CD8-positive, alpha-beta memory T cell (primary cell): ENCODE measurements at regions not wholly inside any gene's neighbourhood (a gene's known extent, or its start where the extent isn't known, plus 50 kb on each side); places are given as distances from the start of the nearest gene placed in this dataset.

Source experiments
- CTCF ChIA-PET: fragments of 350-600 bp; sonication (Branson Sonifier 250); formaldehyde crosslinking; loops from one replicate; lab custom pipeline; 2021; ENCODE audit warnings: antibody characterized with exemption; lab: Charles Lee
- POLR2A ChIA-PET: fragments of 350-600 bp; sonication (Branson Sonifier 250); formaldehyde crosslinking; loops from one replicate; lab custom pipeline; 2021; ENCODE audit warnings: antibody characterized with exemption; lab: Charles Lee
- DNase-seq, 5 donors: peaks; one replicate each; pipeline versions ENCODE4 v3.0.0 to v3.0.0-alpha.2; 2020 to 2022; ENCODE audit warnings: mixed read lengths in 1 of 5
- H3K27ac ChIP-seq: one replicate; pipeline ENCODE4 v1.7.0; 2013; ENCODE audit warnings: low read depth, mild to moderate bottlenecking, low read length, moderate library complexity
- H3K27me3 ChIP-seq: 2 replicates; pipeline ENCODE4 v1.7.0; 2013; ENCODE audit warnings: low read length, mild to moderate bottlenecking; ENCODE audit not compliant: insufficient read depth, poor library complexity, severe bottlenecking
- H3K36me3 ChIP-seq: 2 replicates; pipeline ENCODE4 v1.7.0; 2013; ENCODE audit warnings: mild to moderate bottlenecking, low read length, moderate library complexity; ENCODE audit not compliant: insufficient read depth
- H3K4me1 ChIP-seq: 2 replicates; pipeline ENCODE4 v1.7.0; 2013; ENCODE audit warnings: mild to moderate bottlenecking, low read length, moderate library complexity; ENCODE audit not compliant: insufficient read depth
- H3K4me3 ChIP-seq: 2 replicates; pipeline ENCODE4 v1.7.0; 2013; ENCODE audit warnings: mild to moderate bottlenecking, low read length
- H3K9me3 ChIP-seq: 2 replicates; pipeline ENCODE4 v1.7.0; 2013; ENCODE audit warnings: mild to moderate bottlenecking, low read length
- H3K27ac Mint-ChIP-seq, 8 donors: one replicate each; pipeline ENCODE4 v1.8.0; 2020 to 2021; ENCODE audit warnings: mixed read lengths in 8 of 8, mild to moderate bottlenecking in 6 of 8, inconsistent platforms in 3 of 8, moderate library complexity in 3 of 8
- H3K27me3 Mint-ChIP-seq, 2 donors: one replicate each; pipeline ENCODE4 v1.8.0; 2020 to 2021; ENCODE audit warnings: mixed read lengths in 2 of 2, mild to moderate bottlenecking in 1 of 2, moderate library complexity in 1 of 2
- H3K36me3 Mint-ChIP-seq, 3 donors: one replicate each; pipeline ENCODE4 v1.8.0; 2020 to 2021; ENCODE audit warnings: mixed read lengths in 3 of 3, inconsistent platforms in 1 of 3, mild to moderate bottlenecking in 1 of 3
- H3K4me1 Mint-ChIP-seq, 3 donors: one replicate each; pipeline ENCODE4 v1.8.0; 2020 to 2021; ENCODE audit warnings: mixed read lengths in 3 of 3, inconsistent platforms in 1 of 3, mild to moderate bottlenecking in 1 of 3
- H3K4me3 Mint-ChIP-seq, 7 donors: one replicate each; pipeline ENCODE4 v1.8.0; 2020 to 2021; ENCODE audit warnings: mixed read lengths in 7 of 7, mild to moderate bottlenecking in 6 of 7, moderate library complexity in 4 of 7, inconsistent platforms in 2 of 7
- H3K9me3 Mint-ChIP-seq, 5 donors: one replicate each; pipeline ENCODE4 v1.8.0; 2020 to 2022; ENCODE audit warnings: mixed read lengths in 5 of 5, mild to moderate bottlenecking in 3 of 5, moderate library complexity in 2 of 5, inconsistent platforms in 1 of 5

DNA sequence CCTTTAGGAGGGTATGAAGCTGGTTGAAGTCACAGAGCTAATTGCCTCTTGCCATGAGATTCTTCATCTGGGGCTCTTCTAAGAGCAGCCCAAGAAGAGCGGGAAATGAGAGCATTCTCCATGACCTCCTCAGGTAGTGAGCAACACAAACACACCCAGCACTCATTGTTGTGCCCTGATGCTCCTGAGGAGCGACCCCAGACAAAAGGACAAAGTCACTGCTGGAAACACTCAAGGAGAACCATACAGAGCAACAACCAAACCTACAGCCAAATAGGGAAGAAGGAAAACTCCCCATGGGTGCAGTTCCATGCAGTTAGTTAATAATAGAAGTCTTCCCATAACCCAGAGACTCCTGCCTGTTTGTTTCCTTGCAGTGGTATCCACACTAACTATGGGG is 426.0 kb upstream of the CRIM1 start:
- H3K36me3 ChIP-seq = no peaks in the 10 kb centered on the region

GRCh38 chr2:35920061-35920460 is 435.5 kb upstream of the CRIM1 start:
- no peaks in the 10 kb centered on the region for H3K4me1 Mint-ChIP-seq
- H3K27ac ChIP-seq = no peak overlapping the region
- H3K4me1 ChIP-seq = no peaks in the 10 kb centered on the region
- peaks cover 2 to 8% of the 10 kb centered on the region in 2 donors for H3K27me3 Mint-ChIP-seq
- no peaks in the 10 kb centered on the region for H3K9me3 Mint-ChIP-seq
- no peak for DNase-seq
- no peaks in the 10 kb centered on the region for H3K27me3 ChIP-seq
- ChIA-PET CTCF (interaction anchor here (1.3 kb wide), 1 partner anchor 38 kb away, joined by 3 read pairs; no protein-coding TSS in a partner anchor), POLR2A (no interaction called here)
- H3K36me3 ChIP-seq = no peaks in the 10 kb centered on the region
- no peak overlapping the region for H3K4me3 Mint-ChIP-seq
- no peak overlapping the region for H3K4me3 ChIP-seq
- no peak overlapping the region for H3K27ac Mint-ChIP-seq
- no peaks in the 10 kb centered on the region for H3K36me3 Mint-ChIP-seq
- H3K9me3 ChIP-seq = no peaks in the 10 kb centered on the region

More for the DNA sequence above, 426.0 kb upstream of the CRIM1 start:
- no peaks in the 10 kb centered on the region for H3K4me1 ChIP-seq
- no peak overlapping the region for H3K4me3 ChIP-seq
- Mint-ChIP-seq H3K4me3 (no peak overlapping the region), H3K27ac (no peak overlapping the region), H3K4me1 (no peaks in the 10 kb centered on the region), H3K27me3 (peaks cover 2 to 18% of the 10 kb centered on the region in 2 donors), H3K36me3 (no peaks in the 10 kb centered on the region), H3K9me3 (peaks cover 0 to 4% (median 0%) of the 10 kb centered on the region in 5 donors)
- CTCF ChIA-PET = no interaction called here
- DNase-seq = no peak
- no peaks in the 10 kb centered on the region for H3K27me3 ChIP-seq
- H3K27ac ChIP-seq = no peak overlapping the region
- H3K9me3 ChIP-seq = no peaks in the 10 kb centered on the region
- POLR2A ChIA-PET = no interaction called here

DNA sequence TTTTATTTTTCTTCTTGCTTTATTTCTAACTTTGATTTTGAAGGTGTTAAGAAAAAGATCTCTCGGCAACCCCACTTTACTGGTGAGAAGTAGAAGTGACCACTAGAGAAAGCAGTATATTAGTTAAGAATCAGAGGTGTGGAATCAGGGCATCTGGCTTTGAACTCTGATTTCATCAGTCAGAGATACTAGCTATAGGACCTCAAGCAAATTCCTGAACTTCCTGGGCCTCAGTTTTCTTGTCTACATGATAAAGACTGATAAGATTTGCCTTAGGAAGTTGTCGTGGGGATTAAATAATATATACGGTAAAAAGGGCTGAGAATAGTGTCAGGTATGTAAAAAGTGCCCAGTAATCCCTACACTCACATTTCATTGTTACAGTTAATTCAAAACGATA is 440.3 kb upstream of the CRIM1 start:
- H3K27ac Mint-ChIP-seq = no peak overlapping the region
- Histone ChIP-seq H3K27me3 (no peaks in the 10 kb centered on the region), H3K4me3 (no peak overlapping the region), H3K27ac (no peak overlapping the region), H3K9me3 (no peaks in the 10 kb centered on the region), H3K36me3 (no peaks in the 10 kb centered on the region), H3K4me1 (no peaks in the 10 kb centered on the region)
- DNase-seq = no peak
- ChIA-PET CTCF (interaction anchor here (0.6 kb wide), 1 partner anchor 42 kb away, joined by 3 read pairs; no protein-coding TSS in a partner anchor), POLR2A (no interaction called here)
- H3K4me1 Mint-ChIP-seq = no peaks in the 10 kb centered on the region
- peaks cover 5 to 7% of the 10 kb centered on the region in 2 donors for H3K27me3 Mint-ChIP-seq
- no peak overlapping the region for H3K4me3 Mint-ChIP-seq
- no peaks in the 10 kb centered on the region for H3K36me3 Mint-ChIP-seq
- no peaks in the 10 kb centered on the region for H3K9me3 Mint-ChIP-seq

- H3K4me3 ChIP-seq = peak overlapping the region; percentile 8
- peaks cover 14 to 25% (median 24%) of the 10 kb centered on the region in 3 donors for H3K4me1 Mint-ChIP-seq
- peak overlapping the region in 7 of 8 donors; percentile 21 to 88 (median 61) for H3K27ac Mint-ChIP-seq
- no peaks in the 10 kb centered on the region for H3K9me3 Mint-ChIP-seq
- H3K4me3 Mint-ChIP-seq = peak overlapping the region; percentile 64 to 88 (median 85)
- no peak for DNase-seq
- no peaks in the 10 kb centered on the region for H3K9me3 ChIP-seq
- H3K27me3 ChIP-seq = no peaks in the 10 kb centered on the region
- H3K27me3 Mint-ChIP-seq = no peaks in the 10 kb centered on the region
- ChIA-PET CTCF (no interaction called here), POLR2A (no interaction called here)
- no peaks in the 10 kb centered on the region for H3K36me3 ChIP-seq
- H3K4me1 ChIP-seq = no peaks in the 10 kb centered on the region
- H3K27ac ChIP-seq = no peak overlapping the region
- peaks cover 0 to 3% (median 0%) of the 10 kb centered on the region in 3 donors for H3K36me3 Mint-ChIP-seq
These were observed 463.6 kb upstream of the CRIM1 start for GRCh38 chr2:35891936-35892335.

DNA sequence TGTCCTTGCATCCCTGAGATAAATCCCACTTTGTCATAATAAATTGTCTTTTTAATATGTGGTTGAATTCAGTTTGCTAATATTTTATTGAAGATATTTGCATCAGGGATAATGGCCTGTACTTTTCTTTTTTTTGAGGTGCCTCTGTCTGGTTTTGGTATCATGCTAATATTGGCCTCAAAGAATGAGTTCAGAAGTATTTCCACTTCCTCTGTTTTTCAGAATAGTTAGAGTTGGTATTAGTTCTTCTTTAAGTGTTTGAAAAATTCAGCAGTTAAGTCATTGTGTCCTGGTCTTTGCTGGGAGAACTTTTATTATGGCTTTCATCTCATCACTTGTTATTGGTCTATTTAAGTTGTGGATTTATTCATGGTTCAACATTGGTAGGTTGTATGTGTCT is 464.1 kb upstream of the CRIM1 start:
- no peaks in the 10 kb centered on the region for H3K27me3 ChIP-seq
- H3K4me3 ChIP-seq = no peak overlapping the region
- H3K9me3 ChIP-seq = no peaks in the 10 kb centered on the region
- no peaks in the 10 kb centered on the region for H3K4me1 ChIP-seq
- no peaks in the 10 kb centered on the region for H3K27me3 Mint-ChIP-seq
- H3K27ac Mint-ChIP-seq = peak overlapping the region in 3 of 8 donors; percentile 21 to 61 (median 30)
- ChIA-PET POLR2A (no interaction called here), CTCF (no interaction called here)
- peaks cover 0 to 3% (median 0%) of the 10 kb centered on the region in 3 donors for H3K36me3 Mint-ChIP-seq
- H3K4me1 Mint-ChIP-seq = peaks cover 14 to 25% (median 24%) of the 10 kb centered on the region in 3 donors
- H3K4me3 Mint-ChIP-seq = peak overlapping the region in 6 of 7 donors; percentile 67 to 88 (median 86)
- H3K36me3 ChIP-seq = no peaks in the 10 kb centered on the region
- no peak for DNase-seq
- H3K27ac ChIP-seq = no peak overlapping the region
- H3K9me3 Mint-ChIP-seq = no peaks in the 10 kb centered on the region

- no peak overlapping the region for H3K27ac ChIP-seq
- no peaks in the 10 kb centered on the region for H3K36me3 ChIP-seq
- no peaks in the 10 kb centered on the region for H3K9me3 Mint-ChIP-seq
- H3K27me3 Mint-ChIP-seq = no peaks in the 10 kb centered on the region
- H3K4me3 ChIP-seq = no peak overlapping the region
- DNase-seq = no peak
- no peak overlapping the region for H3K27ac Mint-ChIP-seq
- H3K4me1 ChIP-seq = no peaks in the 10 kb centered on the region
- no peaks in the 10 kb centered on the region for H3K9me3 ChIP-seq
- ChIA-PET POLR2A (no interaction called here), CTCF (no interaction called here)
- H3K36me3 Mint-ChIP-seq = no peaks in the 10 kb centered on the region
- peaks cover 7 to 11% (median 8%) of the 10 kb centered on the region in 3 donors for H3K4me1 Mint-ChIP-seq
- no peaks in the 10 kb centered on the region for H3K27me3 ChIP-seq
- H3K4me3 Mint-ChIP-seq = no peak overlapping the region
These were observed 468.4 kb upstream of the CRIM1 start for GRCh38 chr2:35887146-35887545.

DNA sequence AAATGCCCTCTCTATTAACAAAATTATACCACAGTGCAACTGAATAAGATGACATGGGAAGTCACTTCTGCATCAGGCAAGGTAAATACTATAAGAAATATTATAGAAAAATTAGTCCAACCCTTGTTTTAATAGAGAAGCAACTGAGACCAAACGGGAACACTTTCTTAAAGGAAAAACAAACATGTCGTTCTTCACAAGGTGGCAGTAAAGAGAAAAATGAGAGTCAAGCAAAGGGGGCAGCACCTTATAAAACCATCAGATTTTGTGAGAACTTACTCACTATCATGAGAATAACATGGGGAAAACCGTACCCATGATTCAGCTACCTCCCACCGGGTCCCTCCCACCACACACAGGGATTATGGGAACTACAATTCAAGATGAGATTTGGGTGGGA is 481.7 kb upstream of the CRIM1 start:
- no peaks in the 10 kb centered on the region for H3K9me3 Mint-ChIP-seq
- Histone ChIP-seq H3K27ac (no peak overlapping the region), H3K36me3 (no peaks in the 10 kb centered on the region), H3K27me3 (no peaks in the 10 kb centered on the region), H3K4me1 (no peaks in the 10 kb centered on the region), H3K4me3 (no peak overlapping the region), H3K9me3 (no peaks in the 10 kb centered on the region)
- ChIA-PET POLR2A (no interaction called here), CTCF (no interaction called here)
- H3K4me1 Mint-ChIP-seq = no peaks in the 10 kb centered on the region
- H3K27ac Mint-ChIP-seq = no peak overlapping the region
- no peaks in the 10 kb centered on the region for H3K36me3 Mint-ChIP-seq
- no peak overlapping the region for H3K4me3 Mint-ChIP-seq
- H3K27me3 Mint-ChIP-seq = peaks cover 3 to 10% of the 10 kb centered on the region in 2 donors
- DNase-seq = no peak

DNA sequence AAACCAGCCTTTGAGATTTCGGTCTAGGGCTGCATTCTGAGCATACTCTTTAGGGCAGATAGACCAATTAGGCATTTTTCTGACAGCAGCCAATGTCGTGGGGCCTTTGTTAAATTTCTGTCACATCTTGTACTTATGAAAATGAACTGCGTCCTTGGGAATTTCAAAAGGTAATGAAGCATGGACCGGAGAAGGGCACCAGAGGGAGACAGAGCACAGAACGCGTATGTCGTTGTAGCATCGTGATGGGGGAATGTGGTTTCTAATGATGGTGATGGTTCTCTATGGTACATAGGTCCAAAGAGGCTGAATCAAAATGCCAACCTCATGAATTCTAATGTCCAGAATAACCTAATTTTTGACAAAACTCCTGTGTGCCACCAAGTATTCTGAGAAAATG is 483.9 kb upstream of the CRIM1 start:
- H3K27me3 Mint-ChIP-seq = peaks cover 3 to 10% of the 10 kb centered on the region in 2 donors
- H3K4me1 ChIP-seq = no peaks in the 10 kb centered on the region
- H3K36me3 Mint-ChIP-seq = no peaks in the 10 kb centered on the region
- no peaks in the 10 kb centered on the region for H3K36me3 ChIP-seq
- H3K4me3 Mint-ChIP-seq = no peak overlapping the region
- ChIA-PET CTCF (no interaction called here), POLR2A (no interaction called here)
- no peaks in the 10 kb centered on the region for H3K27me3 ChIP-seq
- DNase-seq = no peak
- H3K9me3 Mint-ChIP-seq = no peaks in the 10 kb centered on the region
- H3K9me3 ChIP-seq = no peaks in the 10 kb centered on the region
- no peak overlapping the region for H3K27ac ChIP-seq
- H3K4me1 Mint-ChIP-seq = no peaks in the 10 kb centered on the region
- H3K4me3 ChIP-seq = no peak overlapping the region
- no peak overlapping the region for H3K27ac Mint-ChIP-seq
